ENCODE measurements at regions not wholly inside any gene's neighbourhood (a gene's known extent, or its start where the extent isn't known, plus 50 kb on each side); places are given as distances from the start of the nearest gene placed in this dataset.

DNA sequence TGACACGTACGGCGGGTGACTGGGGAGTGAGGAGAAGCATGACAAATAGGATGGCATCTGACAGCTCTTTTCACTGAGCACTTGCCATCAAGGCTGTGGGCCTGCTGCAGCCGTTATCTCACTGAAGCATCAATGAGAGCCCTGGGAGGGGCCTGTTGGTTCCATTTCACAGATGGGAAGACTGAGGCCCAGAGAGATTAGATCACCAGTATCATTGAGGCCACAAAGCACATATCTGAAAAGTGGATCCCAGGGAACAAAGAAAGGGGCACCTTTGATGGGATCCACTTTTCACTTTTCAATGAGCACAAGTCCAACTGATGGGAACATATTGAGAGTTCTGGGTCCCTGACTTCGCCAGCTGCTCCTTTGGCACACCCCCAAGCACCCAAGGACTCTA, 144.4 kb upstream of the LHX1 start:
- H3K27ac ChIP-seq (ENCODE audit: low read depth, low read length) = no peak overlapping the region
- peaks cover 19% of the 10 kb centered on the region for H3K4me1 ChIP-seq (ENCODE audit: control insufficient read depth, insufficient read depth, low read length)
- no peaks in the 10 kb centered on the region for H3K36me3 ChIP-seq (ENCODE audit: control insufficient read depth, insufficient read depth, low read length)
- H3K9me3 ChIP-seq (ENCODE audit: control insufficient read depth, insufficient read depth, low read length) = no peaks in the 10 kb centered on the region
- H3K27me3 ChIP-seq (ENCODE audit: control insufficient read depth, insufficient read depth, low read length) = peaks cover 4% of the 10 kb centered on the region; the same call in 1 of the 2 replicates
- H3K9ac ChIP-seq (ENCODE audit: low read depth, low read length) = no peak overlapping the region
- H3K4me3 ChIP-seq (ENCODE audit: low read depth, low read length) = no peak overlapping the region

DNA sequence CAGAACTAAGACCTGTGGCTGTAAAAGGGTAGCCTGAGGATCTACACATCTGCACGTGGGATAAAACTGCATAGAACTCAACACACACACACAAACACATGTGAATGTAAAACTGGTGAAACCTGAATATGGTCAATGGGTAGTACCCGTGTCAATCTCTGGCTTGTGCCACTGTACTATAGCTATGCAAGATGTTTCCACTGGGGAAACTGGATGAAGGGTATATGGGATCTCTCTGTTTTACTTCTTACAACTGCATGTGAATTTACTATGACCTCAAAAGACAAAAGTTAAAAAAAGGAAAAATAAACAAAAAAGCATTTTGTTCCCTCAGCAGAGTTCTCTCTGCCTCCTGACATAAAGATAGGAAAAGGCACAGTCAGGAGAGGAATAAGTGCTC, 143.3 kb upstream of the LHX1 start:
- Histone ChIP-seq H3K4me3 (ENCODE audit: low read depth, low read length) (no peak overlapping the region), H3K9me3 (ENCODE audit: control insufficient read depth, insufficient read depth, low read length) (no peaks in the 10 kb centered on the region), H3K27me3 (ENCODE audit: control insufficient read depth, insufficient read depth, low read length) (peaks cover 4% of the 10 kb centered on the region; the same call in 1 of the 2 replicates), H3K27ac (ENCODE audit: low read depth, low read length) (no peak overlapping the region), H3K4me1 (ENCODE audit: control insufficient read depth, insufficient read depth, low read length) (peaks cover 19% of the 10 kb centered on the region), H3K9ac (ENCODE audit: low read depth, low read length) (no peak overlapping the region), H3K36me3 (ENCODE audit: control insufficient read depth, insufficient read depth, low read length) (no peaks in the 10 kb centered on the region)

DNA sequence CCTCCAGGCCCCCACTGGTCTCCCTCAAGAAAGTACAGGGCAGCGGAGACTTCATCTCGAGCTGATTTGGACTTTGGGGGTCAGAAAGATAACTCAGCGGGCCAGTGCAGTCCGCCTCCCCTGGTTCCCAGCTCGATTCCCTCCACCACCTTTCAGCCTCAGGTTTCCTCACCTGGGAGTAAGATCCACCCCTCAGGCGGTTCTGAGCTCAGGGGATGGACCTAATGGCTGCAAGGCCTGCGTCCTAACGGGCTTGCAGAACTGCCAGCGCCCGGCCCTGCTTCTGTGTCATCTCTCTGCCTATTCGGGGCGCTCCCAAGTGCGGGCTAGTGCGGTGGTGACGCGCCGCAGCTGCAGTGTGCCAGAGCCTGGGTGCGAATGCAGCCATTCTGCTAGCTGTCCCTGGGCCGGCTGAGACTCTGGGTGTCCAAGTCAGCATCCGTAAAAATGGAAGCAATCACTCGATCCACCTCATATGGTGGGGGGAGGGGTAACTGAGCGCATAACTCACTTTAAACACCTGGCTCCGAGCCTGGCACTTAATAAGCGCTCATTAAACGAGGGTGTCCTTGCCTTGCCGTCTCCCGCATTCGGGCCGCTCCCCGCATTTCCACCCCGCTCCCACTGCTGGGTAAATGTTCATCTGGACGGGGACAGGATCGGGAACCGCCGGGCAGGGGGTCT, 129.6 kb upstream of the LHX1 start:
- peak overlapping the region; percentile 74 for H3K4me3 ChIP-seq (ENCODE audit: low read depth, low read length)

GRCh38 chr17:36808180-36808661, 129.1 kb upstream of the LHX1 start:
- Histone ChIP-seq H3K9ac (ENCODE audit: low read depth, low read length) (peak overlapping the region; percentile 67), H3K9me3 (ENCODE audit: control insufficient read depth, insufficient read depth, low read length) (no peaks in the 10 kb centered on the region), H3K4me1 (ENCODE audit: control insufficient read depth, insufficient read depth, low read length) (peaks cover 14% of the 10 kb centered on the region), H3K4me3 (ENCODE audit: low read depth, low read length) (peak overlapping the region; percentile 74), H3K27ac (ENCODE audit: low read depth, low read length) (no peak overlapping the region), H3K27me3 (ENCODE audit: control insufficient read depth, insufficient read depth, low read length) (peaks cover 44% of the 10 kb centered on the region), H3K36me3 (ENCODE audit: control insufficient read depth, insufficient read depth, low read length) (no peaks in the 10 kb centered on the region)

More for the DNA sequence above, 129.6 kb upstream of the LHX1 start:
- Histone ChIP-seq H3K9ac (ENCODE audit: low read depth, low read length) (peak overlapping the region; percentile 67), H3K36me3 (ENCODE audit: control insufficient read depth, insufficient read depth, low read length) (no peaks in the 10 kb centered on the region), H3K27ac (ENCODE audit: low read depth, low read length) (no peak overlapping the region), H3K9me3 (ENCODE audit: control insufficient read depth, insufficient read depth, low read length) (no peaks in the 10 kb centered on the region), H3K4me1 (ENCODE audit: control insufficient read depth, insufficient read depth, low read length) (peaks cover 9% of the 10 kb centered on the region; the same call in 1 of the 2 replicates), H3K27me3 (ENCODE audit: control insufficient read depth, insufficient read depth, low read length) (peaks cover 44% of the 10 kb centered on the region)

GRCh38 chr17:36812762-36813161, 124.5 kb upstream of the LHX1 start:
- Histone ChIP-seq H3K4me1 (ENCODE audit: control insufficient read depth, insufficient read depth, low read length) (peaks cover 25% of the 10 kb centered on the region), H3K9ac (ENCODE audit: low read depth, low read length) (no peak overlapping the region), H3K4me3 (ENCODE audit: low read depth, low read length) (no peak overlapping the region), H3K9me3 (ENCODE audit: control insufficient read depth, insufficient read depth, low read length) (no peaks in the 10 kb centered on the region), H3K27ac (ENCODE audit: low read depth, low read length) (no peak overlapping the region), H3K36me3 (ENCODE audit: control insufficient read depth, insufficient read depth, low read length) (no peaks in the 10 kb centered on the region), H3K27me3 (ENCODE audit: control insufficient read depth, insufficient read depth, low read length) (peaks cover 34% of the 10 kb centered on the region)

GRCh38 chr17:36813357-36813756, 123.9 kb upstream of the LHX1 start:
- H3K9ac ChIP-seq (ENCODE audit: low read depth, low read length) = no peak overlapping the region
- peaks cover 25% of the 10 kb centered on the region for H3K4me1 ChIP-seq (ENCODE audit: control insufficient read depth, insufficient read depth, low read length)
- no peak overlapping the region for H3K4me3 ChIP-seq (ENCODE audit: low read depth, low read length)
- peaks cover 28% of the 10 kb centered on the region for H3K27me3 ChIP-seq (ENCODE audit: control insufficient read depth, insufficient read depth, low read length)
- H3K36me3 ChIP-seq (ENCODE audit: control insufficient read depth, insufficient read depth, low read length) = no peaks in the 10 kb centered on the region
- H3K9me3 ChIP-seq (ENCODE audit: control insufficient read depth, insufficient read depth, low read length) = no peaks in the 10 kb centered on the region
- H3K27ac ChIP-seq (ENCODE audit: low read depth, low read length) = no peak overlapping the region

DNA sequence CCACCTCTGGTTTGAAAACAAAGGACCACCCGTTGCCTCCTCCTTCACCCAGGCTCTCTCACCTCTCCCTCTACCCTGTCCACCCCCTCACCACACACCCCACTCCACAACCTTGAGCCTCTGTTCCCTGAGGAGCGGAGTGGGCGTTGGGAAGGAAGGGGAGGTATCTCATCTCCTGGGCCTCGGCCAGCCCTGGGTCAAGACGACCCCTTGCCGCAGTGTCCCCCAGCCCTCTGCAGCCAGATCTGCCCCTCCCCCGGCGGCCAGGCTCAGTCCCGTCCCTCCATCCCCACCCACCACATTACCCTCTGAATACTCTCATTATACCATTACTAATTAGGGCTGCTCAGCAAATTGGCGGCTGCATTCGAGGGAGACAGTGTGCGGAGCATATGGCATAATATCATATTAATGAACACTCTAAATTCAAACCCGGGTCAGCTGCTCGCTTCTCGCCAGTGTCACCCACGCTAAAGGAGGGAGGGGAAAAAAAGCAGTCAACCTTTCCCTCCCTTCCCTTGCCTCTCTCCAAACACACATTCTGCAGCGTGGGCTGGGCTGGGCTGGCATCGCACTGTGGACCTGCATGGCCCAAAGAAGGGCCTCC, 123.2 kb upstream of the LHX1 start:
- Histone ChIP-seq H3K4me1 (ENCODE audit: control insufficient read depth, insufficient read depth, low read length) (peaks cover 21% of the 10 kb centered on the region), H3K27ac (ENCODE audit: low read depth, low read length) (no peak overlapping the region), H3K27me3 (ENCODE audit: control insufficient read depth, insufficient read depth, low read length) (peaks cover 21% of the 10 kb centered on the region), H3K9ac (ENCODE audit: low read depth, low read length) (no peak overlapping the region), H3K9me3 (ENCODE audit: control insufficient read depth, insufficient read depth, low read length) (no peaks in the 10 kb centered on the region), H3K36me3 (ENCODE audit: control insufficient read depth, insufficient read depth, low read length) (no peaks in the 10 kb centered on the region), H3K4me3 (ENCODE audit: low read depth, low read length) (no peak overlapping the region)

- no peaks in the 10 kb centered on the region for H3K9me3 ChIP-seq (ENCODE audit: control insufficient read depth, insufficient read depth, low read length)
- H3K27ac ChIP-seq (ENCODE audit: low read depth, low read length) = no peak overlapping the region
- H3K27me3 ChIP-seq (ENCODE audit: control insufficient read depth, insufficient read depth, low read length) = peaks cover 12% of the 10 kb centered on the region; the same call in 1 of the 2 replicates
- peaks cover 16% of the 10 kb centered on the region for H3K4me1 ChIP-seq (ENCODE audit: control insufficient read depth, insufficient read depth, low read length)
- H3K9ac ChIP-seq (ENCODE audit: low read depth, low read length) = no peak overlapping the region
- no peak overlapping the region for H3K4me3 ChIP-seq (ENCODE audit: low read depth, low read length)
- H3K36me3 ChIP-seq (ENCODE audit: control insufficient read depth, insufficient read depth, low read length) = no peaks in the 10 kb centered on the region
Measured at GRCh38 chr17:36814958-36815357, 122.3 kb upstream of the LHX1 start.

GRCh38 chr17:36816214-36816906, 120.9 kb upstream of the LHX1 start:
- H3K27me3 ChIP-seq (ENCODE audit: control insufficient read depth, insufficient read depth, low read length) = peaks cover 7% of the 10 kb centered on the region; the same call in 1 of the 2 replicates
- H3K9ac ChIP-seq (ENCODE audit: low read depth, low read length) = no peak overlapping the region
- H3K27ac ChIP-seq (ENCODE audit: low read depth, low read length) = no peak overlapping the region
- H3K9me3 ChIP-seq (ENCODE audit: control insufficient read depth, insufficient read depth, low read length) = no peaks in the 10 kb centered on the region
- peaks cover 16% of the 10 kb centered on the region for H3K4me1 ChIP-seq (ENCODE audit: control insufficient read depth, insufficient read depth, low read length)
- no peak overlapping the region for H3K4me3 ChIP-seq (ENCODE audit: low read depth, low read length)
- H3K36me3 ChIP-seq (ENCODE audit: control insufficient read depth, insufficient read depth, low read length) = no peaks in the 10 kb centered on the region

DNA sequence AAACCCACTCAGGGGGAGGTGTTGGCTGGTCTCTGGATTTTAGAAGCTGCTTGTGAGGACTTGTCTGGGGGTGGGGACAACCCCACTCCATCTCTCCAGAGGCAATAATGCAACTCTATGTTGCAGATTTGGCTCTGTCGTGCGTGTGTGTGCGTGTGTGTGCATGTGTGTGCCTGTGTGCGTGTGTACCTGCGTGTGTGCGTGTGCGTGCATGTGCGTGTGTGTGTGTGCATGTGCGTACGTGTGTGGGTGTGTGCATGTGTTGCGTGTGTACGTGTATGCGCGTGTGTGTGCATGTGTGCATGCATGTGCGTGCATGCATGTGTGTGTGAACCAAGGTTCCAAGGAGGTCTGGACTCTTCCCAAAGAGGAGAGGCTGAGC, 120.4 kb upstream of the LHX1 start:
- H3K27ac ChIP-seq (ENCODE audit: low read depth, low read length) = no peak overlapping the region
- H3K9me3 ChIP-seq (ENCODE audit: control insufficient read depth, insufficient read depth, low read length) = no peaks in the 10 kb centered on the region
- no peak overlapping the region for H3K4me3 ChIP-seq (ENCODE audit: low read depth, low read length)
- no peak overlapping the region for H3K9ac ChIP-seq (ENCODE audit: low read depth, low read length)
- no peaks in the 10 kb centered on the region for H3K36me3 ChIP-seq (ENCODE audit: control insufficient read depth, insufficient read depth, low read length)
- peaks cover 16% of the 10 kb centered on the region for H3K4me1 ChIP-seq (ENCODE audit: control insufficient read depth, insufficient read depth, low read length)
- H3K27me3 ChIP-seq (ENCODE audit: control insufficient read depth, insufficient read depth, low read length) = 0 out of 2 replicates have a peak, but pooled peaks cover 4% of the 10 kb centered on the region

Data from HUES48 (cell line).